ENCODE measurements at regions not wholly inside any gene's neighbourhood (a gene's known extent, or its start where the extent isn't known, plus 50 kb on each side); places are given as distances from the start of the nearest gene placed in this dataset.

DNA sequence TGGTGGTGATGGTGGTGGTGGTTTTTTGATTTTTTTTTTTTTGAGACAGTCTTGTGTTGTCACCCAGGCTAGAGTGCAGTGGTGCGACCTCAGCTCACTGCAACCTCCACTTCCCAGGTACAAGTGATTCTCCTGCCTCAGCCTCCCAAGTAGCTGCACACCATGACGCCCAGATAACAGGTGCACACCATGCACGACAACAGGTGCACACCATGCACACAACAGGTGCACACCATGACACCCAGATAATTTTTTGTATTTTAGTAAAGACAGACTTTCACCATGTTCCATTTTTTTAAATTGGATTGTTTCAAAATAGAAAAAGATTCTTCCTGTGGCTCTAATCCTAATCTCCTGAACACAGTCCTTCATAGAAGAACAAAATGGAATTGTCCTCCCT is 257.9 kb downstream of the ALDH8A1 start:
- H3K4me3 ChIP-seq (ENCODE audit: low read depth, low read length), result no peak overlapping the region
- TF ChIP-seq, protein P1, sequence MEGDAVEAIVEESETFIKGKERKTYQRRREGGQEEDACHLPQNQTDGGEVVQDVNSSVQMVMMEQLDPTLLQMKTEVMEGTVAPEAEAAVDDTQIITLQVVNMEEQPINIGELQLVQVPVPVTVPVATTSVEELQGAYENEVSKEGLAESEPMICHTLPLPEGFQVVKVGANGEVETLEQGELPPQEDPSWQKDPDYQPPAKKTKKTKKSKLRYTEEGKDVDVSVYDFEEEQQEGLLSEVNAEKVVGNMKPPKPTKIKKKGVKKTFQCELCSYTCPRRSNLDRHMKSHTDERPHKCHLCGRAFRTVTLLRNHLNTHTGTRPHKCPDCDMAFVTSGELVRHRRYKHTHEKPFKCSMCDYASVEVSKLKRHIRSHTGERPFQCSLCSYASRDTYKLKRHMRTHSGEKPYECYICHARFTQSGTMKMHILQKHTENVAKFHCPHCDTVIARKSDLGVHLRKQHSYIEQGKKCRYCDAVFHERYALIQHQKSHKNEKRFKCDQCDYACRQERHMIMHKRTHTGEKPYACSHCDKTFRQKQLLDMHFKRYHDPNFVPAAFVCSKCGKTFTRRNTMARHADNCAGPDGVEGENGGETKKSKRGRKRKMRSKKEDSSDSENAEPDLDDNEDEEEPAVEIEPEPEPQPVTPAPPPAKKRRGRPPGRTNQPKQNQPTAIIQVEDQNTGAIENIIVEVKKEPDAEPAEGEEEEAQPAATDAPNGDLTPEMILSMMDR (IDR thresholded peaks at IDR 0.05; ENCODE audit: low read depth, low read length), result no peak

DNA sequence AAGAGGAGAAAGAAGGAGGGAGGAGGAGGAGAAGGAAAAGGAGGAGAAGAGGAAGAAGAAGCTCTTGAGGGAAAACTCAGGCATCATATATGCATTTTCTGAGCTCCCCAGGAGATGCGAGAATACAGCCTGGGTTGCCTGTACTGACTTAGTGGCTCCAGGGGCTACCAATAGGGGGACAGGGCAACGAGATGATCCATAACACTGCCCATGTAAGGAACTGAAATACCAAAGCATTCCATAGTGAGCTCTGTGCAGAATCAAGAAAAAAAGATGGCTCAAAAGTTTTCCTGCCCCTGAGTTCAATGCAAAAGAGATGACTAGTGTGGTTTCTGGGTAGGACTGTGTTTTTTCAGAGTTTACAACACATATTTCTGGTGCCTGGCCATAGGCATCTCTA is 258.7 kb downstream of the ALDH8A1 start:
- H3K4me3 ChIP-seq (ENCODE audit: low read depth, low read length), result no peak overlapping the region
- TF ChIP-seq, protein P1 (IDR thresholded peaks at IDR 0.05; ENCODE audit: low read depth, low read length), result no peak

DNA sequence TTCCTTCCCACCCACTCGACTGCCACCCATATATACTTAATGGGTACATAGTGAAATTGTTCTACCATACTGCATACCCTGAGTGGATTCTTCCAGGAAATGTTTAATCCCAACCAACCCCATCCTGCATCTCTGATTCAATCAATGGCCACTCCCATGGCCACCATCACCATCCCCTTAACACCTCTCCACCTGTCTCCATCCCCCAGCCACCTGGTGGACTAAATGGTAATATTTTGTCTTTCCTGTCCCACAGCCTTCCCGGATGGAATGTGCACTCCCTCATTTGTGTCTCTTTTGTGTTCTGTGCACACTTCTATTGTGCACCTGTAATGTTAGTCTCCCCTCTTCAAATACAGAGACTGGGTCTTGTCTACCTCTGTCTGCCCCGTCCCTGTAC is 259.9 kb downstream of the ALDH8A1 start:
- TF ChIP-seq, protein P1 (IDR thresholded peaks at IDR 0.05; ENCODE audit: low read depth, low read length), result no peak
- H3K4me3 ChIP-seq (ENCODE audit: low read depth, low read length), result no peak overlapping the region

DNA sequence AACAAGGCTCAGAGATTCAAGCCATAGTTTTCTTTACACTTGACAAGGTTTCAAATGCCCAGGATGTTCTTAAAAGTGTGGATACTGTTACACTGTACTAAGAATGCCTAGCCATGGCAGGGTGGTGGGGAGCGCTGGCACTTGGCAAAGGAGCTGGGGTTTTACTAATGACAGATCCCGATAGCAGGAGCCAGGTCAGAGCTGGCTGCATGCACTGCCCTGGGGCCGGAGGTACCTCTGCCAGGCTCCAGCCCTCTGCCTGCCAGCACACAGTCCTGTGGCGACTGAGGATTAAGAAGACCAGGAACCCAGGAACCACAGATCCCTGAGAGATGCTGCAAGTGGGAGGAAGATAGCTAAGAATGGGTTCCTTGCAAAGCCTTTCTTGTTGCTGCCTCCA is 260.3 kb downstream of the ALDH8A1 start:
- H3K4me3 ChIP-seq (ENCODE audit: low read depth, low read length), result no peak overlapping the region
- TF ChIP-seq, protein P1 (IDR thresholded peaks at IDR 0.05; ENCODE audit: low read depth, low read length), result no peak

DNA sequence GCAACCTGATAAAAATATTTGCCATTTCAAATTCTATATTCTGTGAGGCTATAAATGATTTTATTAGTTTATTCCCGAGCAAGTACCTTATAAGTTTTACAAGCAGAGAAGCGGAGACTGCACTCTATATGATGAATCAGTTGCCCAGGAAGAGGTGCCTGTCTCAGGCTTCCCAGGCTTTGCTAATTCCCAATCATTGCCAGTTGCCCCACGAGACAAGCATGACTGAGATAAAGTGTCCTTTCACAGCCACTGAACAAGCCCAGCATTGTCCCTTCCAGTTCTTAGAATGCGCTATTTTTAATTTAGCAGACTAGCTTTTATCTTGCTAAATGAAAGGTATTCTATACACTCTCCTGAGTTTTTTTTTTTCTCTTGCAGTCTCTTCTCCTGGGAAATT is 260.7 kb downstream of the ALDH8A1 start:
- TF ChIP-seq, protein P1 (IDR thresholded peaks at IDR 0.05; ENCODE audit: low read depth, low read length), result no peak
- no peak overlapping the region for H3K4me3 ChIP-seq (ENCODE audit: low read depth, low read length)

DNA sequence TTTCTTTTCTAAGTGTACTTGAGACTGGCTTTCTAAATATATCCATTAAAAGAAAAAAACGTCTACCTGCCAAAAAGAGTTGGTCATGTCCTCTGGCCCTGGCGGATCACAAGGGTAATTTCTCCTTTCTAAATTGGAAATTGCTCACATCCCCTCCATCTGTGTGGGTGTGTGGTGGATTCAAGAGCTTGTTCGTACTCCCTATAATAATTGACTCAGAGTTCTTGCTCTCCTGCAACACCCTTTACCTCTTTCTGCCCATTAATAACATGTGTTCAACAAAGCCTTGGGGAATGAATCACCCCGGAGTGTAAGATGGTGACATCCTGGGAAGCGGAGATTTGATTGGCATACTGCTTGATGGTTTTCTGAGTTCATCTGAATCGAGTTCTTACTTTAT is 263.8 kb downstream of the ALDH8A1 start:
- TF ChIP-seq, protein P1 (IDR thresholded peaks at IDR 0.05; ENCODE audit: low read depth, low read length), result no peak
- no peak overlapping the region for H3K4me3 ChIP-seq (ENCODE audit: low read depth, low read length)

DNA sequence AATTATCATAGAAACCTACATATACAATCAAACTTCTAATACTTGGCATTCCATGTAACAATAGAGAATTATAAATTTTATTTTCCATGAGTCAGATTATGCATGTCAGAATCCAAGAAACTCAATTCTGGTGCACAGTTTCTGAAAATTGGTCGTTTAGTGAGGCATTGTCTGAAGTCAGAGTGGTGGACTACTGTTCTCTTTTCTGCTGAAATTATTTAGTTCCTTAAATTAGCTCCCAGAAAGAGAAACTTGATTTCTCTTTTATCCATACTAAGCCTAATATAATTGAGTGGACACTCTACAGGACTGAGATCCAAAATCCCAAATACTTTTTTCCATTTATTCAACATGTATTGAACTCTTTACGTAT is 265.5 kb downstream of the ALDH8A1 start:
- no peak overlapping the region for H3K4me3 ChIP-seq (ENCODE audit: low read depth, low read length)

More for the DNA sequence above, 265.5 kb downstream of the ALDH8A1 start:
- TF ChIP-seq, protein P1 (IDR thresholded peaks at IDR 0.05; ENCODE audit: low read depth, low read length), result no peak
